ENCODE measurements at regions not wholly inside any gene's neighbourhood (a gene's known extent, or its start where the extent isn't known, plus 50 kb on each side); places are given as distances from the start of the nearest gene placed in this dataset.
"Not testable (repeated sequence)": the region's sequence is repeated elsewhere in the genome, so short reads cannot be mapped to it uniquely, and the experiment has no call there.

GRCh38 chr2:239660390-239661230, 259.8 kb upstream of the HDAC4 start:
- DNase-seq (ENCODE audit: low read depth in 2 of 2) = no peak

- DNase-seq (ENCODE audit: low read depth in 2 of 2) = no peak
Measured at GRCh38 chr2:239657992-239658391, 257.2 kb upstream of the HDAC4 start.

GRCh38 chr2:239657236-239657635, 256.4 kb upstream of the HDAC4 start:
- no peak for DNase-seq (ENCODE audit: low read depth in 2 of 2)

- no peak for DNase-seq (ENCODE audit: low read depth in 2 of 2)
Measured at GRCh38 chr2:239654266-239654665, 253.4 kb upstream of the HDAC4 start.

- no peak for DNase-seq (ENCODE audit: low read depth in 2 of 2)
Measured at GRCh38 chr2:239651859-239652258, 251.0 kb upstream of the HDAC4 start.

GRCh38 chr2:239650674-239651073, 249.9 kb upstream of the HDAC4 start:
- DNase-seq (ENCODE audit: low read depth in 2 of 2) = no peak

- no peak for DNase-seq (ENCODE audit: low read depth in 2 of 2)
Measured at GRCh38 chr2:239649309-239649708, 248.5 kb upstream of the HDAC4 start.

- no peak for DNase-seq (ENCODE audit: low read depth in 2 of 2)
Measured at GRCh38 chr2:239648607-239649006, 247.8 kb upstream of the HDAC4 start.

GRCh38 chr2:239647052-239647819, 246.4 kb upstream of the HDAC4 start:
- no peak for DNase-seq (ENCODE audit: low read depth in 2 of 2)

- no peak for DNase-seq (ENCODE audit: low read depth in 2 of 2)
Measured at GRCh38 chr2:239646184-239646583, 245.4 kb upstream of the HDAC4 start.

- not testable (repeated sequence) for DNase-seq (ENCODE audit: low read depth in 2 of 2)
Measured at GRCh38 chr2:239644594-239644993, 243.8 kb upstream of the HDAC4 start.

- no peak for DNase-seq (ENCODE audit: low read depth in 2 of 2)
Measured at GRCh38 chr2:239644011-239644410, 243.2 kb upstream of the HDAC4 start.

- DNase-seq (ENCODE audit: low read depth in 2 of 2) = no peak
Measured at GRCh38 chr2:239642406-239643004, 241.7 kb upstream of the HDAC4 start.

- DNase-seq (ENCODE audit: low read depth in 2 of 2) = not testable (repeated sequence)
Measured at GRCh38 chr2:239641904-239642303, 241.1 kb upstream of the HDAC4 start.

- DNase-seq (ENCODE audit: low read depth in 2 of 2) = no peak
Measured at GRCh38 chr2:239640676-239641578, 240.1 kb upstream of the HDAC4 start.

GRCh38 chr2:239640210-239640609, 239.4 kb upstream of the HDAC4 start:
- no peak for DNase-seq (ENCODE audit: low read depth in 2 of 2)

- no peak for DNase-seq (ENCODE audit: low read depth in 2 of 2)
Measured at GRCh38 chr2:239639421-239640185, 238.8 kb upstream of the HDAC4 start.

GRCh38 chr2:239638376-239638775, 237.6 kb upstream of the HDAC4 start:
- DNase-seq (ENCODE audit: low read depth in 2 of 2) = no peak

- no peak for DNase-seq (ENCODE audit: low read depth in 2 of 2)
Measured at GRCh38 chr2:239636808-239637207, 236.0 kb upstream of the HDAC4 start.

GRCh38 chr2:239634769-239635168, 233.9 kb upstream of the HDAC4 start:
- no peak for DNase-seq (ENCODE audit: low read depth in 2 of 2)

Data from fibroblast of skin of left biceps (primary cell).